Body of pancreas (tissue), 4 donors: ENCODE measurements at regions not wholly inside any gene's neighbourhood (a gene's known extent, or its start where the extent isn't known, plus 50 kb on each side); places are given as distances from the start of the nearest gene placed in this dataset.

Experiments
- CTCF ChIP-seq, 7 experiments: fragments of 450-650 bp in 4 of 7; fragments of 200-600 bp in 3 of 7; sonication (generic) in 3 of 7; IDR thresholded peaks; one replicate each; pipeline ENCODE4 v1.5.1; 2016 to 2019; ENCODE audit warnings: antibody characterized with exemption in 7 of 7
- POLR2A ChIP-seq, 3 donors: fragments of 450-650 bp; IDR thresholded peaks; one replicate each; pipeline ENCODE4 v1.6.1; 2016; ENCODE audit warnings: antibody characterized with exemption in 3 of 3, mild to moderate bottlenecking in 2 of 3

GRCh38 chr16:35425270-35425669 lies 1965.9 kb downstream of the TP53TG3F start:
- TF ChIP-seq CTCF (IDR thresholded peaks at IDR 0.05), result no peak
- TF ChIP-seq POLR2A (IDR thresholded peaks at IDR 0.05), result no peak
